ENCODE measurements at regions not wholly inside any gene's neighbourhood (a gene's known extent, or its start where the extent isn't known, plus 50 kb on each side); places are given as distances from the start of the nearest gene placed in this dataset.

GRCh38 chr21:35227786-35228185, 178.7 kb upstream of the RUNX1 start:
- Histone ChIP-seq H3K9me3 (no peaks in the 10 kb centered on the region), H3K4me1 (peaks cover 9% of the 10 kb centered on the region; the same call in 1 of the 3 replicates), H3K27ac (no peak overlapping the region), H3K4me3 (no peak overlapping the region), H3K4me2 (no peak overlapping the region)
- ATAC-seq = no peak
- FAIRE-seq = no peak
- no peak for TF ChIP-seq EHMT2 (IDR thresholded peaks at IDR 0.05; ENCODE audit: low read depth)
- TF ChIP-seq HOXB13 (CRISPR knock-in tag; IDR thresholded peaks at IDR 0.05; ENCODE audit: low read depth) = no peak
- no peak for TF ChIP-seq ATOH8 (CRISPR knock-in tag; IDR thresholded peaks at IDR 0.05; ENCODE audit: low read depth)
- no peak for TF ChIP-seq NR3C1 (IDR thresholded peaks at IDR 0.05)
- TF ChIP-seq FOSL2 (IDR thresholded peaks at IDR 0.05) = no peak
- TF ChIP-seq FOSL2 (CRISPR knock-in tag; IDR thresholded peaks at IDR 0.05) = no peak
- ChIA-PET POLR2A (no interaction called here), CTCF (no interaction called here)
- no peak for DNase-seq (ENCODE audit: low read depth in 1 of 2, low spot score in 1 of 2)
- 78% methylated on average over 5 of the region's 5 CpGs for WGBS (ENCODE audit: missing lambda C conversion rate)

- TF ChIP-seq HOXB13 (CRISPR knock-in tag; IDR thresholded peaks at IDR 0.05; ENCODE audit: low read depth) = no peak
- no peak for TF ChIP-seq KDM5A (IDR thresholded peaks at IDR 0.05)
- TF ChIP-seq CBX2 (IDR thresholded peaks at IDR 0.05; ENCODE audit: borderline replicate concordance, low read depth) = no peak
- TF ChIP-seq EP300 (IDR thresholded peaks at IDR 0.05) = no peak
- TF ChIP-seq POLR2AphosphoS2 (conservative IDR thresholded peaks at IDR 0.05; ENCODE audit: low read length) = no peak
- POLR2A ChIA-PET = no interaction called here
- no peak for ATAC-seq
- 64% methylated on average over 13 of the region's 13 CpGs for WGBS (ENCODE audit: missing lambda C conversion rate)
- no peak for DNase-seq (ENCODE audit: low read depth in 1 of 2, low spot score in 1 of 2)
- Histone ChIP-seq H3K27ac (peak overlapping the region in 1 of 2 experiments; percentile 62; a peak in 2 of 6 replicates), H3K9me3 (no peaks in the 10 kb centered on the region), H3K4me2 (no peak overlapping the region), H3K4me1 (peaks cover 3% of the 10 kb centered on the region; the same call in 1 of the 3 replicates), H3K4me3 (no peak overlapping the region)
- no peak for FAIRE-seq
- CTCF ChIA-PET = interaction anchor here (0.5 to 0.7 kb wide), 2 partner anchors 200 to 613 kb away, joined by 3 to 4 read pairs; no protein-coding TSS in a partner anchor
Measured at GRCh38 chr21:35226968-35227744, 178.1 kb upstream of the RUNX1 start.

- FAIRE-seq (no peak), DNase-seq (ENCODE audit: low read depth in 1 of 2, low spot score in 1 of 2) (no peak), ATAC-seq (no peak; a peak in 1 of 6 replicates)
- H3K9me3 ChIP-seq = no peaks in the 10 kb centered on the region
- TF ChIP-seq ZNF302 (CRISPR knock-in tag; IDR thresholded peaks at IDR 0.05) (no peak), RNF2 (IDR thresholded peaks at IDR 0.05; ENCODE audit: borderline replicate concordance, low read depth) (no peak), MYC (IDR thresholded peaks at IDR 0.05; ENCODE audit: borderline replicate concordance, low read length) (no peak), EHMT2 (IDR thresholded peaks at IDR 0.05; ENCODE audit: low read depth) (no peak)
- WGBS (ENCODE audit: missing lambda C conversion rate) = 36% methylated on average over 5 of the region's 6 CpGs
- ChIA-PET POLR2A (no interaction called here), CTCF (interaction anchor here (0.6 to 0.8 kb wide), 2 partner anchors 174 to 1284 kb away, joined by 3 read pairs; no protein-coding TSS in a partner anchor)
- H3K4me3 ChIP-seq = no peak overlapping the region
- H3K4me2 ChIP-seq = 0 out of 3 replicates have a peak overlapping the region, but pooled peaks have one; percentile 8
- H3K27ac ChIP-seq = peak overlapping the region in 1 of 2 experiments; percentile 62; a peak in 2 of 6 replicates
- H3K4me1 ChIP-seq = no peaks in the 10 kb centered on the region; the same call in 2 of the 3 replicates
Measured at GRCh38 chr21:35226328-35226727, 177.2 kb upstream of the RUNX1 start.

GRCh38 chr21:35225573-35225972, 176.5 kb upstream of the RUNX1 start:
- no peak overlapping the region for H3K4me3 ChIP-seq
- ATAC-seq (no peak), FAIRE-seq (no peak), DNase-seq (ENCODE audit: low read depth in 1 of 2, low spot score in 1 of 2) (no peak)
- TF ChIP-seq GATA3 (IDR thresholded peaks at IDR 0.05; ENCODE audit: borderline replicate concordance) (no peak), CEBPB (IDR thresholded peaks at IDR 0.05) (peak in 1 of 2 experiments; percentile 35; a peak in 2 of 4 replicates)
- no peaks in the 10 kb centered on the region for H3K9me3 ChIP-seq
- ChIA-PET CTCF (interaction anchor here (0.8 kb wide), 1 partner anchor 175 kb away, joined by 3 read pairs; no protein-coding TSS in a partner anchor), POLR2A (no interaction called here)
- peak overlapping the region in 1 of 2 experiments; percentile 62; a peak in 1 of 6 replicates for H3K27ac ChIP-seq
- 85% methylated on average over 6 of the region's 6 CpGs for WGBS (ENCODE audit: missing lambda C conversion rate)
- H3K4me1 ChIP-seq = no peaks in the 10 kb centered on the region; the same call in 2 of the 3 replicates
- no peak overlapping the region for H3K4me2 ChIP-seq

Measured in A549 (cell line).